Ishikawa (cell line): ENCODE measurements at regions not wholly inside any gene's neighbourhood (a gene's known extent, or its start where the extent isn't known, plus 50 kb on each side); places are given as distances from the start of the nearest gene placed in this dataset.

ENCODE experiments used
- CEBPB ChIP-seq: IDR thresholded peaks from 2 replicates; pipeline ENCODE4 v1.6.1; 2012
- CREB1 ChIP-seq: IDR thresholded peaks from 2 replicates; pipeline ENCODE4 v1.6.1; 2012; ENCODE audit warnings: low read depth
- EGR1 ChIP-seq: IDR thresholded peaks from 2 replicates; pipeline ENCODE4 v1.6.1; 2012
- EP300 ChIP-seq: IDR thresholded peaks from 2 replicates; pipeline ENCODE4 v1.6.1; 2012; ENCODE audit warnings: borderline replicate concordance
- FOXM1 ChIP-seq: IDR thresholded peaks from 2 replicates; pipeline ENCODE4 v1.6.1; 2012; ENCODE audit warnings: low read depth, borderline replicate concordance
- MAX ChIP-seq: IDR thresholded peaks from 2 replicates; pipeline ENCODE4 v1.6.1; 2012
- RAD21 ChIP-seq: IDR thresholded peaks from 2 replicates; pipeline ENCODE4 v1.6.1; 2012; ENCODE audit warnings: low read depth
- REST ChIP-seq: IDR thresholded peaks from 2 replicates; pipeline ENCODE4 v1.6.1; 2012; ENCODE audit warnings: low read depth, mild to moderate bottlenecking
- TAF1 ChIP-seq: IDR thresholded peaks from 2 replicates; pipeline ENCODE4 v1.6.1; 2012; ENCODE audit warnings: low read depth, mild to moderate bottlenecking
- TCF12 ChIP-seq: IDR thresholded peaks from 2 replicates; pipeline ENCODE4 v1.6.1; 2012; ENCODE audit warnings: low read depth
- TEAD4 ChIP-seq: IDR thresholded peaks from 2 replicates; pipeline ENCODE4 v1.6.1; 2012
- USF1 ChIP-seq: IDR thresholded peaks from 2 replicates; pipeline ENCODE4 v1.6.1; 2012
- YY1 ChIP-seq: IDR thresholded peaks from 2 replicates; pipeline ENCODE4 v1.6.1; 2012; ENCODE audit warnings: low read depth
- ZBTB7A ChIP-seq: IDR thresholded peaks from 2 replicates; pipeline ENCODE4 v1.6.1; 2012; ENCODE audit warnings: low read depth

GRCh38 chr15:38618242-38618955, 53.8 kb upstream of the RASGRP1 start:
- TF ChIP-seq TAF1 (no peak), RAD21 (no peak), ZBTB7A (no peak), REST (no peak), TCF12 (no peak), MAX (no peak), EGR1 (no peak), YY1 (no peak), EP300 (no peak), CEBPB (no peak), FOXM1 (no peak), CREB1 (no peak), USF1 (no peak), TEAD4 (no peak)
